ENCODE measurements at regions not wholly inside any gene's neighbourhood (a gene's known extent, or its start where the extent isn't known, plus 50 kb on each side); places are given as distances from the start of the nearest gene placed in this dataset.
A peak's percentile ranks its signal among the peaks of the same experiment; 100 is the strongest.
"Not testable (repeated sequence)": the region's sequence is repeated elsewhere in the genome, so short reads cannot be mapped to it uniquely, and the experiment has no call there.

DNA sequence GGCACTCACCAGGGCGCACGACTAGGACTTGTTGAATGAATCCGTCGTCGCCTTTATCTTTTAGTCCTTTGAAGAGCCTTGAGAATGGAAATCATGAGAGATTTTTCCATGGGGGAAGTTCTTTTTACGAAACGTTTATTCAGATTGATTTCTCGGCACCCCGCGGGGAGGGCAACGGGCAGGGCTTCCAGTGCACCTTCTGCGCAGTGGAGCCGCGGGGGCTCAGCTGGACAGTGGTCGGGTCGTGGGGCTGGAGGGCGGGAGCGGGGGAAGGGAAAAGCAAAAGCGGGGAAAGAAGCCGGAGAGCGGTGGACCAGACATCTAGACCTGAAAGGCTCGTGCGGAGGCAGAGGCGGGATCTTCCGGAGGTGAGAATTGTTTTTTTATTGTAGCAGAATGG lies 50.6 kb upstream of the NBPF20 start:
- DNase-seq = not testable (repeated sequence)

DNA sequence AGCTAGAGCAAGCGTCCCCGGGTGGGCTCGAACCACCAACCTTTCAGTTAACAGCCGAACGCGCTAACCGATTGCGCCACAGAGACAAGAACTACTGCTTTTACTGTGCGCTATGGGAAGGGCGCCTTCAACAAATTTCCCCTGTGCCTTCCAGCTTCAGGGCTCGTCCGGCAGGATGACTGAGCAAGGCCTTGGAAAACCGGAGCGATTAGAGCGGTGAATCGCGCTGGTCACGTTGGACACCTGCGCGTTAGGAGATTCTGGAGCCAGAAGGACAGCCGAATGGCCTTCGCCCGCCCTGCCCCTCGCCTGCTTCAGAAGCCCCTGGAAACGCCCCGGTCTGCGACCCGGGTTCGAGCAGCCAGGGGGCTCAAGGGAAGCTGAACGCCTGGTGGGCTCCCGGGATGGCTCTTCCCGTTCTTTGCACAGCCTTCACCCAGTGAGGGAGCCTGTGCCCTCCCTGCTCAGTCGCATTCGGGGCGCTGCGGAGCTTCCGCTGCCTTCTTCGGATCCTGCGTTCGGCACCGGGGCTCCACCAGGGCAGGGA lies 50.0 kb upstream of the NBPF20 start:
- peak; percentile 30 for DNase-seq

Measured in stimulated activated CD4-positive, alpha-beta T cell treated with anti-CD3 and anti-CD28 coated beads, Interleukin-4, amount 100 ng/mL, for 1 hour (primary cell).